Caco-2 (cell line): ENCODE measurements at regions not wholly inside any gene's neighbourhood (a gene's known extent, or its start where the extent isn't known, plus 50 kb on each side); places are given as distances from the start of the nearest gene placed in this dataset.

Experiments
- BruUV-seq: library from RNA; stranded (reverse); fragments of 400-500 nt; replicated peaks from 2 replicates; lab custom pipeline; 2021; lab: Mats Ljungman, UMichigan
- CTCF ChIA-PET: fragments of 300-600 bp; sonication (Branson Sonifier 250); formaldehyde crosslinking; loops from one replicate; lab custom pipeline; 2022; ENCODE audit warnings: antibody characterized with exemption; lab: Charles Lee
- POLR2A ChIA-PET: fragments of 300-600 bp; sonication (Branson Sonifier 250); formaldehyde crosslinking; loops from one replicate; lab custom pipeline; 2022; ENCODE audit warnings: antibody characterized with exemption; lab: Charles Lee
- DNase-seq, 2 experiments: peaks; one replicate each; pipeline versions ENCODE4 v3.0.0 to v3.0.0-alpha.2; 2020 to 2022
- H3K27me3 ChIP-seq: replicated peaks from 2 replicates; pipeline ENCODE4 v1.6.0; 2011; ENCODE audit warnings: low read length; ENCODE audit not compliant: control insufficient read depth, insufficient read depth
- H3K36me3 ChIP-seq: 2 replicates; pipeline ENCODE4 v1.5.1; 2011; ENCODE audit warnings: low read length; ENCODE audit not compliant: control insufficient read depth, insufficient read depth
- H3K4me1 ChIP-seq: fragments of 250-450 bp; sonication (Bioruptor Pico); 2 replicates; pipeline ENCODE4 v1.5.1; 2020; ENCODE audit warnings: mild to moderate bottlenecking
- H3K4me3 ChIP-seq: 2 replicates; pipeline ENCODE4 v1.5.1; 2011; ENCODE audit warnings: low read depth, mild to moderate bottlenecking, control low read depth, low read length
- H3K9me3 ChIP-seq: fragments of 250-450 bp; sonication (Bioruptor Pico); 2 replicates; pipeline ENCODE4 v1.5.1; 2020; ENCODE audit warnings: mild to moderate bottlenecking, moderate library complexity
- H3K27ac Mint-ChIP-seq: one replicate; pipeline ENCODE4 v1.8.0; 2022; ENCODE audit warnings: mixed read lengths; ENCODE audit not compliant: unreplicated experiment
- H3K27me3 Mint-ChIP-seq: one replicate; pipeline ENCODE4 v1.8.0; 2022; ENCODE audit warnings: mixed read lengths; ENCODE audit not compliant: insufficient read depth, unreplicated experiment
- H3K36me3 Mint-ChIP-seq: one replicate; pipeline ENCODE4 v1.8.0; 2022; ENCODE audit warnings: mild to moderate bottlenecking, mixed read lengths; ENCODE audit not compliant: insufficient read depth, unreplicated experiment
- H3K4me1 Mint-ChIP-seq: one replicate; pipeline ENCODE4 v1.8.0; 2022; ENCODE audit warnings: low read depth, mixed read lengths; ENCODE audit not compliant: unreplicated experiment
- H3K4me3 Mint-ChIP-seq: one replicate; pipeline ENCODE4 v1.8.0; 2022; ENCODE audit warnings: mild to moderate bottlenecking, moderate library complexity, mixed read lengths; ENCODE audit not compliant: unreplicated experiment
- H3K9me3 Mint-ChIP-seq: one replicate; pipeline ENCODE4 v1.8.0; 2022; ENCODE audit warnings: mixed read lengths; ENCODE audit not compliant: unreplicated experiment
- intact Hi-C: fragments of 100-400 bp; cut with micrococcal nuclease; formaldehyde crosslinking; loops from one replicate; pipeline ENCODE4 v1.10.0; 2022; ENCODE audit not compliant: unreplicated experiment
- TF ChIP-seq, protein P1 (sequence below), 2 experiments: fragments of 200-600 bp in 1 of 2; IDR thresholded peaks; 1 replicate in 1 of 2; 2 replicates in 1 of 2; pipeline versions ENCODE4 v1.5.1 to v1.8.0; 2011 to 2022; ENCODE audit warnings: antibody characterized with exemption in 1 of 2, control low read depth in 1 of 2, inconsistent platforms in 1 of 2, low read depth in 1 of 2, low read length in 1 of 2, mild to moderate bottlenecking in 1 of 2, moderate library complexity in 1 of 2; ENCODE audit not compliant: insufficient read depth in 1 of 2, severe bottlenecking in 1 of 2, unreplicated experiment in 1 of 2

DNA sequence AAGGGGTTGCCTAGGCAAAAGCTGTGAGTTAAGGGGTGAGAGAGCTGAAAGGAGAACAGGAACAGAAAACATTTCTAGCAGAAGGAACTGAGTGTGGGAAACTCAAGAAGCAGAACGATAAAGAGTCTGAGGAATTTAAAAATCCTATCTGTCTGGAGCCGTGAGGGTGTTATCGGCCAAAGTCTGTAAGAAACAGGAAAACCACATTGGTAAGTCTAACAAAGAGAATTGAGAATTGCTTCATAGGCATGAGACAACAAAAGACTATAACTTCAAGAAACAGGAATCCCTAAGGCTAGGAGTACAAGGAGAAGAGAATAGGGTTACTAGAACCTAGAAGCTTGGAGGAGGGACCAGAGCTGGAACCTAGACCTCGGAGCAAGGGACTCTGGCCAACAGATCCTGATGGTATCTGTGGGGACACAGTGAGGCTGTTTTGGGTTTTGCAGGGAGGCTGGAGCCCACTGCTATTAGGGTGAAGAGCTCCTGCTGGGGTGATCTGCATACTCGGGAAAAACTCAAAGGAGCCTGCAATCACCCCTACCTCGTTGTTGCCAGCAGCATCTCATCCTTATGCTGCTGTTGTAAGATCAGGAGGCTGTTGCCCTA lies 175.6 kb downstream of the FBXO8 start:
- H3K27me3 ChIP-seq = no peaks in the 10 kb centered on the region
- Mint-ChIP-seq H3K4me1 (peaks cover 8% of the 10 kb centered on the region), H3K4me3 (no peak overlapping the region), H3K9me3 (no peaks in the 10 kb centered on the region), H3K36me3 (no peaks in the 10 kb centered on the region), H3K27ac (no peak overlapping the region), H3K27me3 (no peaks in the 10 kb centered on the region)
- no peaks in the 10 kb centered on the region for H3K9me3 ChIP-seq
- BruUV-seq = no TSS peak
- ChIA-PET CTCF (no interaction called here), POLR2A (no interaction called here)
- peaks cover 10% of the 10 kb centered on the region for H3K4me1 ChIP-seq
- intact Hi-C loops = no loop called here
- no peak for DNase-seq
- H3K36me3 ChIP-seq = no peaks in the 10 kb centered on the region
- TF ChIP-seq, protein P1, sequence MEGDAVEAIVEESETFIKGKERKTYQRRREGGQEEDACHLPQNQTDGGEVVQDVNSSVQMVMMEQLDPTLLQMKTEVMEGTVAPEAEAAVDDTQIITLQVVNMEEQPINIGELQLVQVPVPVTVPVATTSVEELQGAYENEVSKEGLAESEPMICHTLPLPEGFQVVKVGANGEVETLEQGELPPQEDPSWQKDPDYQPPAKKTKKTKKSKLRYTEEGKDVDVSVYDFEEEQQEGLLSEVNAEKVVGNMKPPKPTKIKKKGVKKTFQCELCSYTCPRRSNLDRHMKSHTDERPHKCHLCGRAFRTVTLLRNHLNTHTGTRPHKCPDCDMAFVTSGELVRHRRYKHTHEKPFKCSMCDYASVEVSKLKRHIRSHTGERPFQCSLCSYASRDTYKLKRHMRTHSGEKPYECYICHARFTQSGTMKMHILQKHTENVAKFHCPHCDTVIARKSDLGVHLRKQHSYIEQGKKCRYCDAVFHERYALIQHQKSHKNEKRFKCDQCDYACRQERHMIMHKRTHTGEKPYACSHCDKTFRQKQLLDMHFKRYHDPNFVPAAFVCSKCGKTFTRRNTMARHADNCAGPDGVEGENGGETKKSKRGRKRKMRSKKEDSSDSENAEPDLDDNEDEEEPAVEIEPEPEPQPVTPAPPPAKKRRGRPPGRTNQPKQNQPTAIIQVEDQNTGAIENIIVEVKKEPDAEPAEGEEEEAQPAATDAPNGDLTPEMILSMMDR (IDR thresholded peaks at IDR 0.05; ENCODE audit: insufficient read depth in 1 of 2, low read depth in 1 of 2, low read length in 1 of 2, severe bottlenecking in 1 of 2, unreplicated experiment in 1 of 2) = no peak
- H3K4me3 ChIP-seq = no peak overlapping the region

DNA sequence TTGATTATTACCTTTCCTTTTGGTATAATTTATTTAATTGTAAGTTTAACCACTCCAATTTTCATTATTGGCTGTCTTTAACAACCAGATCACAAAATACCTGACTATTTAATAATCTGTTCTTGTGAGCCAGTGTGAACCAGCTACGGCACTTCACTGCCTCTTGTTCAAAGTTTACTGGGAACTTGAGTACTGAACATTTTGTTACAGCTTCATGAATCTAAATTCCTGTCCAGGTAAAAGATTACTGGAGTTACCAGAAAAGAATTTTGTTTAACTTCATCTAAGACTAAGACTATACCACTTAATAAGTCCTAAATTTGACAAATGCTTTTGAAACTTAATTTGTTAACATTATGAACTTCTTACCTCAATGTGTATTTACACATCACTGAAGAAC lies 178.3 kb downstream of the FBXO8 start:
- no TSS peak for BruUV-seq
- intact Hi-C loops = no loop called here
- Mint-ChIP-seq H3K4me3 (no peak overlapping the region), H3K27me3 (no peaks in the 10 kb centered on the region), H3K9me3 (no peaks in the 10 kb centered on the region), H3K27ac (no peak overlapping the region), H3K36me3 (no peaks in the 10 kb centered on the region), H3K4me1 (no peaks in the 10 kb centered on the region)
- Histone ChIP-seq H3K36me3 (no peaks in the 10 kb centered on the region), H3K4me3 (no peak overlapping the region), H3K27me3 (no peaks in the 10 kb centered on the region), H3K9me3 (no peaks in the 10 kb centered on the region), H3K4me1 (no peaks in the 10 kb centered on the region)
- ChIA-PET POLR2A (no interaction called here), CTCF (no interaction called here)
- DNase-seq = no peak
- TF ChIP-seq, protein P1 (IDR thresholded peaks at IDR 0.05; ENCODE audit: insufficient read depth in 1 of 2, low read depth in 1 of 2, low read length in 1 of 2, severe bottlenecking in 1 of 2, unreplicated experiment in 1 of 2) = no peak

DNA sequence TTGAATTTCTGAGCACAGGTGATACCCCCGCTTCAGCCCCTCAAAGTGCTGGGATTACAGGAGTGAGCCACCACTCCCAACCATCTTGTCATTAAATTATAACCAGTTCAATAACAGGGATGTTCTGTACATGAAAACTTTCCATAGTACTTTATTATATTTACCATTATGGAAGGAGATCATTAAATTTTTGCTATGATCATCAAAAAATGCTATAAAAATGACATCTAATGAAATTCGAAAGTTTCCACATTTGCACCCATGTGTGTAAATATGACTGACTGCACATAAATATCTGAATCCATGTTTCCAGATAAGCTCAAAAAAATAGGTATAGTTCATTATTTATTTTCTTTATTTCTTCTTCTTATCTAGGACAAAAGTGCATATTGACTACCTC lies 182.6 kb downstream of the FBXO8 start:
- H3K27me3 ChIP-seq = no peaks in the 10 kb centered on the region
- Mint-ChIP-seq H3K27ac (no peak overlapping the region), H3K4me3 (no peak overlapping the region), H3K27me3 (no peaks in the 10 kb centered on the region), H3K36me3 (no peaks in the 10 kb centered on the region), H3K4me1 (no peaks in the 10 kb centered on the region), H3K9me3 (no peaks in the 10 kb centered on the region)
- TF ChIP-seq, protein P1 (IDR thresholded peaks at IDR 0.05; ENCODE audit: insufficient read depth in 1 of 2, low read depth in 1 of 2, low read length in 1 of 2, severe bottlenecking in 1 of 2, unreplicated experiment in 1 of 2) = no peak
- H3K9me3 ChIP-seq = no peaks in the 10 kb centered on the region
- no peaks in the 10 kb centered on the region for H3K36me3 ChIP-seq
- ChIA-PET CTCF (no interaction called here), POLR2A (no interaction called here)
- H3K4me1 ChIP-seq = no peaks in the 10 kb centered on the region
- no peak for DNase-seq
- intact Hi-C loops = no loop called here
- no TSS peak for BruUV-seq
- H3K4me3 ChIP-seq = no peak overlapping the region
